ENCODE measurements at regions not wholly inside any gene's neighbourhood (a gene's known extent, or its start where the extent isn't known, plus 50 kb on each side); places are given as distances from the start of the nearest gene placed in this dataset.
"Not testable (repeated sequence)": the region's sequence is repeated elsewhere in the genome, so short reads cannot be mapped to it uniquely, and the experiment has no call there.

DNA sequence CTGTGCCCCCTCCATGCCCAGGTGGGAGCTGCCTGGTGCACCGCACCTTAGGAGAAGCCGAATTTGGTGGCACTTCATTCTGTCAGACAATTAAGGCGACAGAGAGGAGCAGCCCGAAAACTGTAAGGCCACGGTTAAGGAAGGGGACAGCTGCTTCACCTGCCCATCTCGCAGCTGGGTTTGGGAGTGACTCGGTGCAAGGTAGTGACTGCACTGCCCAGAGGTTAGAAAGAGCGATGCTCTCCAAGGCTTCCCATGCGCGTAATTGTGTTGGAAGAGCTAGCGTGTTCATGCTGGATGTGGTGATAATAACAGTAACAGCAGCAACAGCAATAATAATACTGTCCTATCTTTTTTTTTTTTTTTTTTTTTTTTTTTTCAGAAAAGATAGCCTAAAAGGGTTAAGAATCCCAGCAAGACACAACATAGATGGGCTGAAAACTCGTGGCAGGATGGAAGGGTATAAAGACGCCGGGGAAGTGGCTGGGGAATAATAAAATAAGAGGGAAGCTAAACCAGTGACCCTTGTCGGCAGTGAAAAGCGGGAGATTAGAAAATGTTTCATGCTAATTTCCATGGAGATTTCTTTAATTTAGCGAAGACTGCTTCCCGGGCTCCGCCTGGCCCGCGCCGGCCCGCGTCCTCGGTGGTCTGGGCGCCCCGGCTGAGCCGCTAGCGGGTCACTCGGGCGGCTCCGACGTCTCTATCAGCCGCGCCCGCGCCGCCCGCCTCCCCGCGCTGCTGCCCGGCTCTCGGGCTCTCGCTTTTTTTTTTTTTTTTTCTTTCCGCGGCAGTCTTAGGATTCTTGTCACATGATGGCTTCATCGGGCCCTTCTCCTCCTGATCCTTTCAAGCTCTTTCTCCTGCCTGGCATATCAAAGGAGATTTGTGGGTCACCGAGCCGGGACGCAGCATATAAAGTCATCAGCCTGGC is 617.1 kb downstream of the NR2F2 start:
- DNase-seq = no peak

DNA sequence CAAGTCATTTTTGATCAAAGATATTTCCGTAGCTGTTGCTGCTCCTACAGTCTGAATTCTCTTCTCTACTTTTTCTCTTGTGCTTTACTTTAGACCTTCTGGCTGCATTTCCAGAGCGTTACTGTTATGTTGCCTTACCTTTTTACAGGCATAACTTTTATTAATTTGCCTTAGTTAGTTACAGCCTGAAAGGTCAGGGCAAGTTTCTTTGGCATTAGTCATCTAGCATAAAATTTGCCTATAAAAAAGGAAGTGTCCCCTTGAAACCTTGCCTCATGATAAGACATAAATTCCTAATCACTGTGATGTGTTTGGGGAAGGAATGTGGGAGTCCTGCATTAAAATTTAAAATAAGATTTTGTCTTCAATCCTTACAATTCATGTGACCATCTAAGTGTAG is 618.5 kb downstream of the NR2F2 start:
- no peak for DNase-seq

DNA sequence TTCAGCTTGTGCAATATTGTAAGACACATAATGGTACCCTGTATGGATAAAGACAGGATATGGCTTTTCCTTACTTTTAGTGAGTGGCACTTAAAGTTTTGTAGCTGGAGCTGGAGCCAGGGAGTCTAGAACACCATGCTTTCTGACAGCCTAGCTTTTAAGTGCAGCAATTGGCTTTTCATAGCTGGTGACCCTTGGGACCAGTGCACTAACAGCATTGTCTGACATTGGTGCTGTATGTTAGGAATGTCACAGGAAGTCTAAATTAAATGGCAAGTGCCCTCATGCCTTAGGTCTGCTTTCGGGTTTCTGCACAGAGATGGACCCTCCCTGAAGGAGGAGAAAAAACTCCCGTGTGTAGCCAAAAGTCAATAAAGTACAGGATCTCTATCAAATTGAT is 628.2 kb downstream of the NR2F2 start:
- DNase-seq = no peak

DNA sequence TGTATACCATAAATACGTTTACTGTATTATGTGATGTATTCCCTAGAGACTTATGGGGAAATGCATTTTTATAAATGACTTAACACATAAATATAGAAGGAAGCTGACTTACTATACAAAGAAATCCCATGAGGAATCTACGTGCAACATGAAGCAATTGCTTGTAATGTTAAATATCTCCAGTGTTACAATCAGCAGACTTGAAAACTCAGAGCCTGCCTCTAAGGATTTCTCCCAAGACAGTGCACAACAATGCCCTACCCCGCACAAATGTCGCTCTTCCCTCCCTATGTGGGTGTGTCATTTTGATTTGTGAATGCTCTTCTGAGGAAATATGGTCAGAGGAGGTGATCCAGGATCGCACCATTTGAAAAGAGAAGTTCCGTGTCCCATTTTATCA is 629.0 kb downstream of the NR2F2 start:
- no peak for DNase-seq

DNA sequence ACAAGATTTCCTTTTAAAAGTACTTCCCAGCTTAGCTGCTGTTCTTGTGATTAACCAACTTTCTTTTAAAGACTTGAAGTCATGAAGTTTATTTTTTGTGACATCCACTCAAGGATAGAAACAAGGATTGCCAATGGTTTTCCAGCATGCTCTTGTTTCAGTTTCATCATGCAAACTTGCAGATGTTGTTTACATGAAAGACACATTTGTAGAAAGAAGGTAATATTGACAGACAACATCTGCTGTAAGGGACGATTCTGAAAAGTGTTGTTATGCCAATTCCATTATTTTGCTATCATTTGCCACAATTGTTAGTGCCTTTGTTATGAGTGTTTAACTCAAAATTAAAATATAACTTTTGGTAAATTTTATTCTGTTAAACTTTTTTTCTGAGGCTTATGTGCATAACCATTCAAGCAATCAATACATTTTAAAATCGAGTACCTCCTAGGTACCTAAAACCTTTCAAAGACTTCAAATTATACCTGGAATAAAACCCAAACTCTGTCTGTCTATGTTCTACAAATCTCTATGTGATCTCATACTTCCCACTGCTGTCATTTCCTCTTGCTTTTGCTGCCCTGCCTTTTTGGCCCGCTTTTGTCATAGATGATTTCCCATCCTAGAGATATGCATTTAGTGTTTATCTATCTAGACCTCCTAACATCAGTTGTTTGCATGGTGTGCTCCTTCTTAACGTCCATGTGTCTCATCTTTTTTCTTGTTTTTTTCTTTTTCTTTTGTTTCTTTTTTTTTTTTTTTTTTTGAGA is 630.4 kb downstream of the NR2F2 start:
- DNase-seq = no peak

DNA sequence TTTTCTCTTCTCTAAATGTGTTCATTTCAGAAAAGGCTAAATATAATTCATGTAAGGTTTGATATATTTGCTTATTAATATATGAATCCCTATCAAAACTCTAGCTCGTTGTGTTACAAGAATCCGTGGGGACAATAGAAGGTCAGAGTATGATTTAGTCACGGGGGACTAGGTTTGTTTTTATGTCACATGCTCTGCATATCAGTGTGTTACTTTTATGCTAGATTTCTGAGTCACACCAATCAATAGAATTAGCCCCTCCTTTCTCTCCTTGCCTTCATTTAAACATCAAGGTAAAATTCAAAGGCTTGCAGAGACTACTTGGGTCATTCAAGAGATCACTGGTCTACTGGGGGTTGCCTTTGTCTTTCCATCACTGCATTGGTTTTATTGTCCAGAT is 636.1 kb downstream of the NR2F2 start:
- DNase-seq = no peak

DNA sequence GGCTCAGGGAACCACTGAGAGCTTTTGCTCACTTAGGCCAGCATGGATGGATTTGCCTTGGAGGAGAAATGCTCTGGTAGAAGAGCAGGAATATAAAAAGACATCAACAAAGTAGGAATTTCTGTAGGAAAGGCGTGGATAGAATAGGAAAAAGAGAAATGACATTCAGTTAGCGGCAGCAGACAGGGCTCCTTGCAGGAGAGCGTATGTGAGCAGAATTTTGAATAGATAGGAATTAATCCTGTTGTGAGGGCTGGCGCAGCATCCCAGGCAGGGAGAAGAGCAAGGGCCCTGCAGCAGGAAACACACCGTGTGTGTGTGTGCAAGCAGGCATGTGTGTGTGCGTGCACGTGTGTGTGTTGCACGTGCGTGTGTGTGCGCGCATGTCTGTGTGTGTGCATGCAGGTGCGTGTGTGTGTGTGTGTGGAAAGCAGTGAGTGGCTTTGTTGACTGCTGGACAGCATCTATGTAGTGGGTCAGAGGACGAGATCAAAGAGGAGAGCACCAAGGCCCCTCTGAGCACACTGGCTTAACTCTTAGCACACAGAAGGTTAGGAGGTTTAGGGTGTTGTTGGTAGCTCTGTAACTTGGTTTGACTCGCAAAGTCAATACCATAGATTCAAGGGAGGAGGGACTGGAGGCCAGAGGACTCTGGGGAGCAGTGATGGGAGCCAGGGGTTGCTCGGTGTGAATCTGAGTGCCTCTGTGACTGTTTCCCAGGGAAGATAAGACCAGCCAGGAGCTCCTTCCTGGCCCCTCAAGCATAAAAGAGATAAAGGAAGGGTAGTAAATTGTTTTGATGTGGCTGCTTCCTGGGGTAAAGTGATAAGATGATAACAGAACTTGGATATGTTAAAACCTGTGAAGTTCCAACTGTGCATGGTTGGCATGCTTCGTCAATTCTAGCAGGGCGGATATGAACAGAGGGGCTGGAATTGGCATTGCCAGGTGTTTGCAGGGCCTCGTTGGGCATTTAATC is 639.5 kb downstream of the NR2F2 start:
- DNase-seq = no peak

DNA sequence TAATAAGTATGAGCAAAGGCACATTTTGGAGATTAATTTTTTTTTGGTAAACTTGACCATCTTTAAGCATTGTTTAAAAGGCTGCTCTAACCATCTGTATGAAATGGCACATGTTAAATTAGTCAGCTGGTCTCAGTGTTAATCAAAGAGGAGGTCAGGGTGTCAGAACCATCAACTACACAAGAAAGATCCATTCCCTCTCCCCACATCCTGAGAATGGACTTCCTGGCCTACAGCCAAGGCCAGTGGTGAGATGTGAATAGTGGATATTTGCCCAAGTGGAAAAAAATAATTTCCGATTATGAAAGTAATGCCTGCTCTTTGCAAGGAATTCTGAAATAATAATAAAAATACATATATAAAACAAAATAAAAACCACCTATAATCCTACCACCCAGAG is 641.7 kb downstream of the NR2F2 start:
- DNase-seq = no peak

DNA sequence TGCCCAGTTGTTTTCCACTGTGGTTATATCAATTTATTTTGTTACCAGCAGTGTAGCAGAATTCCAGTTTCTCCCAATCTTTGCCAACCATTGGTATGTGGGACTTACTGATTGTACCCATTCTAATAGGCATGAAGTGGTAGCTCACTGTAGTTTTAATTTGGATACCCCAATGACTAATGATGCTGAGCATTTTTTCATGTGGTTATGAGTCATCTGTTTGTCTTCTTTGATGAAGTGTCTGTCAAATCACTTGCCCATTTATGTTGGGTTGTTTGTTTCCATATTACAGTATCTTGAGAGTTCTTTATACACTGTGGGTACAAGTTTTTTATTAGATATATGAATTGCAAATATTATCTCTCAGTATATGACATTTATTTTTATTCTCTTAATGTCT is 644.3 kb downstream of the NR2F2 start:
- DNase-seq = no peak

DNA sequence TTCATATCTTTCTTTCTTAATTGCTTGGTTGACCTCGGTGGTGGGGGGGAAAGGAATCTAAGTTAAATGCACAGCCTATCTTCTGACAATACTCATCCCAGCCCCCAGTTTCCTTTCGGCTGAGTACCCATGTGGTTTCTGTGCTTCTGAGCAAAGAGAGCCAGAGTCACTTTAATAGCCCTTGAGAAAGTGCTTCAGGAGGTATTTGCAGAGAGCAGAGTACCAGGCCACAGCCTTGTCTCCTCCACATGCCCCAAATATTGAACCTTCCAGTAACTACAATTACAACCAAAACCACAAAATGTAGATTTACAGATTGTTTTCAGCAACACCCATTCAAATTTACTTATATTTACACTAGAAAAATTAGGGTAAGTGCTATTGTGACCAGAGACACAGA is 647.4 kb downstream of the NR2F2 start:
- DNase-seq = no peak

DNA sequence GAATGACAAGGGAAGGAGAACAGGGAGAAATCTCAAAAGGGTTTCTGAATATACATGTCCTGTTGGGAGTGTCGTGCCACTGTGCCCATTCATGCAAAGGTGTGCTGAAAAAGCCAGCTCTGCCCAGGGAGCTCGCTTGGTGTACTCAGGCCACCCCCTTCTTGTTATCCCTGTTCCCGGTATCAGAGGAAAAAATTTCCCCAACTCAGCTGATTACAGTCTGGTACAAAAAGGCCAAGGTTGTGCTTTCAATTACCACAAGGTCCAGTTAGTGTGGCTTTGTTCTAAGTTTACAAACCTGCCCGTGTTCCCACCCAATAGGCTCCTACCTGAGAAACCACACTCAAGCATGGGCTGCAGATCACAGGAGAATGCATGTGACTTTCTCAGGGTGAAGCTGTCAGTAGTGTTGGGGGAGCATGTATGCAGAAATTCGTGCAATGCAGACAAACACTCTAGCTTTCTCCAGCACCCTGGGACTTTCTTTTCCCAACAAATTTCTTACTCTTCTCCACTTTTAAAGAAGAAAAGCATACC is 648.5 kb downstream of the NR2F2 start:
- DNase-seq = no peak

DNA sequence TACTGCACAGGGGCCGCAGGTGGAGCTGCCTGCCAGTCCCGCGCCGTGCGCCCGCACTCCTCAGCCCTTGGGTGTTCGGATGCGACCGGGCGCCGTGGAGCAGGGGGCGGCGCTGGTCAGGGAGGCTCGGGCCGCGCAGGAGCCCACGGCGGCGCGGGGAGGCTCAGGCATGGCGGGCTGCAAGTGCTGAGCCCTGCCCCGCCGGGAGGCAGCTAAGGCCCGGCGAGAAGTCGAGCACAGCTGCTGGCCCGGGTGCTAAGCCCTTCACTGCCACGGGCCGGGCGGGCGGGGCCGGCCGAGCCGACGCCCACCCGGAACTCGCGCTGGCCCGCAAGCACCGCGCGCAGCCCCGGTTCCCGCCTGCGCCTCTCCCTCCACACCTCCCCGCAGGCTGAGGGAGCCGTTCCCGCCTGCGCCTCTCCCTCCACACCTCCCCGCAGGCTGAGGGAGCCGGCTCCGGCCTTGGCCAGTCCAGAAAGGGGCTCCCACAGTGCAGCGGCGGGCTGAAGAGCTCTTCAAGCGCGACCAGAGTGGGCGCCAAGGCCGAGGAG is 653.7 kb downstream of the NR2F2 start:
- DNase-seq = not testable (repeated sequence)

DNA sequence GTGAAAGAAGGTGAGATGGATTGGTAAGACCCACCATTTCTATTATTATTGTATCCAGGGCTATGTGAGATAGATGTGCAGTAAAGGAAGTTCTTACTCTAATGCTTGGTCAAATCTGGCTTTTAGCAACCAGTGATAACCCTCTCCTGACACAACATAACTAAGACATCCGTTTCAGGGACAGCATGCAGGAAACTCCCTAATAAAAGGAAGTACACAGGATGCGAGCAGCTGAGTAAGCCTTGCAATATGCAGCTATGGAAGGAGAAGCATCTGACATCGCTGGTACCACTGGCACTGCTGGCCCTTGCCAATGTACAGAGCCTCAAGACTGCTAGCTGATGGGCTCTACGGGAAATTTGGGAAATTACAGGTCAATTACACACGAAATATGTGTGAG is 662.3 kb downstream of the NR2F2 start:
- no peak for DNase-seq

DNA sequence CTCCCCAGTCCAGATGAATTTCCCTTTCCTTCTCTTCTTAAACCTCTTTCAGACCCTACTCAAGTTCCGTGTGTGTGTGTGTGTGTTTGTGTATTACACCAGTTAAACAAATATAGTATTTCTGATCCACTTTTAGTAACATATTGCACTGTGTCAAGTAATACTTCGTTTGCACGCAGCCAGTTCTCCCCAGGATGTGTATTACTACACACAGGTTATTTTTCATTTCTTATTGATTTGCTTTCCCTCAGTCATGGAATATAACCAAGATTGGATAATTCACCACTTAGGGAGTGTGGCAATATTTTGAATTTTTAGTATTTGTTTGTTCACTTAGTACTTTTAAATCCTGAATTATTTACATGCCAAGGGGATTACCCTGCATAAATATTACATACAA is 667.0 kb downstream of the NR2F2 start:
- DNase-seq = no peak

DNA sequence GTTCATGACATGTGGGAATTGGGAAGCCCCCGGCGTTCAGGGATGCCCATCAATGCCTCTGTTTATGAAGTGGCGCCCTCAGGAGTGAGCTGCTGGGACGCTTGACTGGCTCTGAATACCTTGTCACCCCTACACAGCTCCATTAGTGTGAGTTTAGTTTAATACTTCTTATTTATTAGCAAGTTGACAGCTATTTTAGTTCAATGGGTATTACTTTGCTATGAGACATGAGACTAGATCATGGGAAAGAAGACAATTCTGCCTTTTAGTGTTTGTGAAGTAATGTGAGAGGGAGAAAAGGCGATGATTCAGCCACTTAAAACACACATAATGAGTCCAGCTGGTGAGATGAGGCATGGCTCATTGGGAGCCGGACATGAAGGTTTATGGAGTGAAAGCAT is 678.5 kb downstream of the NR2F2 start:
- no peak for DNase-seq

DNA sequence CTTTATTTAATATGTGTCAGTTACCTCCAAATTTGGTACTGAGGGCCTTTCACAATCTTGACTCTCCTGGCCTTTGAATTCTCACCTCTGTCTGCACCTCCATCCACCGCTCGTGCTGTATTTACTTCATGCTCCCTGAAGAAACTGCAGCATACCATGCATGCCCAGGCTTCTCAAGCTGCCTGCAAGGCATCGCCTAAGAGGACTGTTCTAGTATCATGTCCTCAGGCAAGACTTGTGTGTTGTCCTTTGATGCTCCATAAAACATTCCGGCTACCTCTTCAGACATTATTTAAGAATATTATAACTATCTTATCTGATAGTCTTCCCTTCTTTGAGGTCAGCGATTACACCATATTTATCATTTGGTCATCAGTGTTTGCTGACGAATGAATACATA is 682.5 kb downstream of the NR2F2 start:
- DNase-seq = no peak

DNA sequence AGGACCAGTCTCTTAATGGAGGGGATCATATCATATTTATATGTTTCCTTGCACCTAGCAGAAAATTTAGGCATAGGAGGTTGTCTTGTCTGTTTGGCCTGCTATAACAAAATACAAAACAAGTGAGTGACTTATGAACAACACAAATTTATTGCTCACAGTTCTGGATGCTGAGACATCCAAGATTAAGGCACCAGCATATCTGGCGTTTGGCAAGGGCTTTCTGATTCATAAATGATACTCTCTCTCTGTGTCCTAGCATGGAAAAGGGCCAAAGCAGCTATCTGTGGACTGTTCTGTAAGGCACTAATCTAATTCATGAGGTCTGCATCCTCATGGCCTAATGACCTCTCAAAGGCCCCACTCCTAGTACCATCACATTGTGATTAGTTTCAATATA is 683.0 kb downstream of the NR2F2 start:
- no peak for DNase-seq

DNA sequence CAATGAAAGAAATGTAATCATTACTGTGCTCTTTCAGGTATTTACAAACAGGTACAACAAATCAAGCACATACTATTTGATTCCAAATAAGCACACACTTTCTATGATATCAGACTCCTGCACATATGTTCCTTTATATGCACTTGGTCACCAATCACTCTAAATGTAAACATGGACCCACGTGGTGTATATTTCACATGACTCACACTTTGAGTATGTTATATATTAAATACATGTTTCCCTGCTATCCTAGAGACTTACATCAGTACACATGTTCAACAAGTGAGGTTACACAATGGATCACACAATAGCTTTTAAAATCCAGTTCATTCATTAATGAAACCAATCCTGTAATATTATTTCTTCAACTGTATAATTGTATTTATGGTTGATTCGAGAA is 683.5 kb downstream of the NR2F2 start:
- no peak for DNase-seq

DNA sequence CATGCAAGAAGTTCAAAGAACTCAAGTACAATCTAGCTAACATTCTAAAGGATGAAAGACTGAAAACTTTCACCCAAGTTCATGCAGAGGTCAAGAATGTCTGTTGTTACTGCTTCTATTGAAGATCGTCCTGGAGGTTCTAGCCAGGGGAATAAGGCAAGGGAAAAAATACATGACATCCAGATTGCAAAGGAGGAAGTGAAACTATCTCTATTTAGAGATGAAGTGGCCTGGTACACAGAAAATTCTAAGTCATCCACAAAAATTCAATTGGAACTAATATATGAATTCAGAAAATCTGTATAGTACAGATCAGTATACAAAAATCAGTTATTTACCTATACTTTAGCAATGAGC is 693.0 kb downstream of the NR2F2 start:
- DNase-seq = no peak

DNA sequence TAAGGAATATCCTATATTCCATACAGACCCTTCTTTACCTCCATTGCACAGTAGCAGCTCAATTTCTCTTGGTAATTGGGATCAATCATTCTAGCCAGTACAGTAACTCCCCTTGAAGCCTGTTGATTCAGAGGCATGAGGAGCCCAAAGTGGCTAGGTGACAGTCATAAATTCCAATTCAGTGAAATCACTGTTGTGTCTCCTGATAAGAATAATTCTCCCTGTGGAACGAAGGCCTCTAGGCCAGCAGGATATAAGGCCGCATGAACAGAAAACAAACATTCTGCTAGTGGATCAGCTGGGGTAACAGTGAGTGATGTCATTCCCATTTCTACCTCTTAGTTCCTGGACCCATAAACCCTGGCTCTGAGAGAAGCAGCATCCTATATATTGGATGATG is 696.3 kb downstream of the NR2F2 start:
- DNase-seq = no peak

DNA sequence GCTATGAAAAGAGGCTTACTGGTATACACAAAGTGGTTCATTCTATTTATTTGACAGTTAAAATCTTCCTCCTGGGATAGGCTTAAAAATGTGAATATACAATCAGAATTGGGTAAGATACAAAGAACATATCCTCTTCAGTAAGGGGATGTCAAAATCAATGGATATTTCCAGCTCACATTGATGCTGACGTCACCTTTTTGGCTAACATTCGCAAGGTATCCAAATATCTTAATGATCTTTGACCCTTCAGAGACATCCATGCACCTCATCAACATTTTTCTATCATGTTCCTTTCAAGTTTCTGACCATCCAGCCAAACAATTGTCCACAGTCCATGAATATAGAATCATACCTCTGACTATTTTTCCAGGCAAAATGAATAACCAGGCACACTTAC is 697.3 kb downstream of the NR2F2 start:
- no peak for DNase-seq

DNA sequence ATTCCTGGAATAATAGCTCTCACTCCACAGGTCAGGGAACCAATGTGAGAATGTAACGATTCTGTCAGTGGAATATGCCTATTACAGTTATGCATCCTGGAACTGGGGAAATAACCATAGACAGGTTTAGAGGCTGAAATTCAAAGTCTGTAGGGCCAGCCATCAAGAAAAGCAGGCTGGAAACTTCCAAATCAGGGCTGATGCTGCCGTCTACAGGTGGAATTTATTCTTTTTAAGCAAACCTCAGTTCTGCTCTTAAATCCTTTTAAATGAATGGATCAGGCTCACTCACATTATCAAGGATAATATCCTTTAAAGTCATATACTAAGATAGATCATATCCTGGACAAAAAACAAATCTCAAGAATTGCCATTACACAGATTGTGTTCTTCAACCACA is 699.8 kb downstream of the NR2F2 start:
- no peak for DNase-seq

DNA sequence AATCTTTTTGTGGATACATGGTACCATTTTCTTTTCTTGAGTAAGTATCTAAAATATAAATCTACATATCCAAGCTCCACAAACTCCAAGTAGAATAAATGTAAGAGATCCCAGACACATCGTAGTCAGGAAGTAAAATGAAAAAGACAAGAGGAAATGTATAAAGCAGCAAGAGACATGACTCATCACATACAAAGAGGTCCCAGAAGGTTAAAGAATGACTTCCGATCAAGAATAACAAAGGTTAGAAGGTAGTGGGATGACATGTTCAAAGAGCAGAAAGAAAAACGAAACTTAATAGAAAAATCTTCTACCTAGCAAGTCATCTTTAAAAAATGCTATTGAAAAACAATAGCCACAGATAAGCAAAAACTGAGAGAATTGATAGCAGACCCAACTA is 705.8 kb downstream of the NR2F2 start:
- DNase-seq = no peak
